H1 (cell line): ENCODE measurements at regions not wholly inside any gene's neighbourhood (a gene's known extent, or its start where the extent isn't known, plus 50 kb on each side); places are given as distances from the start of the nearest gene placed in this dataset.

ENCODE experiments used
- CTCF ChIA-PET: fragments of 300-600 bp; sonication (Branson Sonifier 250); formaldehyde crosslinking; loops from one replicate; lab custom pipeline; 2021; ENCODE audit not compliant: partially characterized antibody; lab: Charles Lee
- POLR2A ChIA-PET: fragments of 300-600 bp; sonication (Branson Sonifier 250); formaldehyde crosslinking; loops from one replicate; lab custom pipeline; 2021; ENCODE audit warnings: inconsistent platforms; ENCODE audit not compliant: partially characterized antibody; lab: Charles Lee
- DNase-seq, 2 experiments: peaks; one replicate each; pipeline versions ENCODE4 v3.0.0 to v3.0.0-alpha.2; 2010 to 2022; ENCODE audit warnings: low spot score in 2 of 2, low read depth in 1 of 2, mixed read lengths in 1 of 2
- FAIRE-seq: peaks from 2 replicates; lab custom pipeline; 2011; peaks lifted over from hg19 to GRCh38; lab: Jason Lieb, UNC
- H2AFZ ChIP-seq: 2 replicates; pipeline ENCODE4 v1.8.1; 2012; ENCODE audit warnings: low read length, inconsistent platforms
- H2AK5ac ChIP-seq: 2 replicates; pipeline ENCODE4 v1.6.1; 2013; ENCODE audit warnings: low read depth, low read length
- H2BK120ac ChIP-seq: replicated peaks from 2 replicates; pipeline ENCODE3; 2013; ENCODE audit warnings: low read depth, low read length, inconsistent platforms
- H2BK12ac ChIP-seq: 2 replicates; pipeline ENCODE4 v1.6.1; 2013; ENCODE audit warnings: low read depth, low read length
- H2BK15ac ChIP-seq: 2 replicates; pipeline ENCODE4 v1.6.1; 2013; ENCODE audit warnings: low read length
- H2BK20ac ChIP-seq: 2 replicates; pipeline ENCODE4 v1.6.1; 2013; ENCODE audit warnings: low read length
- H2BK5ac ChIP-seq: 2 replicates; pipeline ENCODE4 v1.6.1; 2013; ENCODE audit warnings: low read depth, low read length
- H3K14ac ChIP-seq: 2 replicates; pipeline ENCODE4 v1.6.1; 2013; ENCODE audit warnings: inconsistent platforms; ENCODE audit not compliant: insufficient read length
- H3K18ac ChIP-seq: 2 replicates; pipeline ENCODE4 v1.6.1; 2013; ENCODE audit warnings: low read length; ENCODE audit errors: extremely low read depth
- H3K23ac ChIP-seq: 2 replicates; pipeline ENCODE4 v1.6.1; 2013; ENCODE audit warnings: inconsistent platforms; ENCODE audit not compliant: insufficient read length
- H3K23me2 ChIP-seq: 2 replicates; pipeline ENCODE4 v1.6.1; 2013; ENCODE audit warnings: low read depth, low read length
- H3K27ac ChIP-seq: 2 replicates; pipeline ENCODE4 v1.6.1; 2011; ENCODE audit warnings: low read depth, low read length, inconsistent platforms
- H3K27me3 ChIP-seq, 4 experiments: replicated peaks in 1 of 4; 1 replicate in 1 of 4; 2 replicates in 3 of 4; pipeline versions ENCODE4 v1.6.1 to v1.8.1; 2011 to 2013; ENCODE audit warnings: low read length in 3 of 4, mild to moderate bottlenecking in 3 of 4, inconsistent platforms in 2 of 4, mixed read lengths in 2 of 4, moderate library complexity in 1 of 4; ENCODE audit not compliant: control insufficient read depth in 3 of 4, insufficient read depth in 3 of 4; ENCODE audit errors: extremely low read depth in 1 of 4
- H3K36me3 ChIP-seq, 4 experiments: 2 replicates each; pipeline versions ENCODE4 v1.6.1 to v1.8.1; 2011 to 2013; ENCODE audit warnings: mild to moderate bottlenecking in 4 of 4, low read length in 3 of 4, moderate library complexity in 2 of 4, control low read depth in 1 of 4, inconsistent platforms in 1 of 4; ENCODE audit not compliant: insufficient read depth in 4 of 4, control insufficient read depth in 2 of 4
- H3K4ac ChIP-seq: replicated peaks from 2 replicates; pipeline ENCODE3; 2013; ENCODE audit warnings: low read length, low read depth, mixed read lengths, inconsistent platforms; ENCODE audit not compliant: insufficient read length
- H3K4me1 ChIP-seq, 4 experiments: replicated peaks in 1 of 4; 1 replicate in 1 of 4; 2 replicates in 3 of 4; pipeline versions ENCODE4 v1.6.1 to v1.8.1; 2011 to 2013; ENCODE audit warnings: low read length in 3 of 4, inconsistent platforms in 2 of 4, mixed read lengths in 1 of 4; ENCODE audit not compliant: insufficient read depth in 4 of 4, control insufficient read depth in 3 of 4
- H3K4me2 ChIP-seq, 2 experiments: 2 replicates each; pipeline versions ENCODE4 v1.6.1 to v1.8.1; 2011 to 2013; ENCODE audit warnings: low read depth in 2 of 2, low read length in 2 of 2, control low read depth in 1 of 2, inconsistent platforms in 1 of 2, mild to moderate bottlenecking in 1 of 2; ENCODE audit not compliant: insufficient read depth in 1 of 2
- H3K4me3 ChIP-seq, 4 experiments: fragments of 200-600, 300-600 bp in 1 of 4; sonication (generic), shearing (Covaris generic), sonication (Bioruptor Twin) in 1 of 4; 2 replicates each; pipeline versions ENCODE4 v1.5.1 to v1.8.1; 2011 to 2016; ENCODE audit warnings: low read length in 4 of 4, low read depth in 3 of 4, control low read depth in 2 of 4, inconsistent platforms in 2 of 4, mild to moderate bottlenecking in 2 of 4, mixed read lengths in 1 of 4, moderate library complexity in 1 of 4; ENCODE audit not compliant: insufficient read depth in 2 of 4; ENCODE audit errors: extremely low read depth in 1 of 4
- H3K56ac ChIP-seq: replicated peaks from 2 replicates; pipeline ENCODE3; 2013; ENCODE audit warnings: low read depth, mild to moderate bottlenecking, mixed read lengths, low read length, inconsistent platforms; ENCODE audit not compliant: insufficient read length
- H3K79me1 ChIP-seq: 2 replicates; pipeline ENCODE4 v1.6.1; 2013; ENCODE audit warnings: low read depth, low read length, control low read depth
- H3K79me2 ChIP-seq, 2 experiments: 2 replicates each; pipeline versions ENCODE4 v1.6.1 to v1.8.1; 2012 to 2013; ENCODE audit warnings: low read length in 2 of 2, mild to moderate bottlenecking in 2 of 2, inconsistent platforms in 1 of 2; ENCODE audit not compliant: insufficient read depth in 2 of 2, control insufficient read depth in 1 of 2
- H3K9ac ChIP-seq, 4 experiments: replicated peaks in 1 of 4; 1 replicate in 1 of 4; 2 replicates in 3 of 4; pipeline versions ENCODE4 v1.6.1 to v1.8.1; 2011 to 2013; ENCODE audit warnings: low read depth in 3 of 4, low read length in 3 of 4, control low read depth in 2 of 4, mild to moderate bottlenecking in 2 of 4, moderate library complexity in 2 of 4, inconsistent platforms in 1 of 4; ENCODE audit errors: extremely low read depth in 1 of 4
- H3K9me3 ChIP-seq, 2 experiments: 2 replicates each; pipeline versions ENCODE4 v1.6.1 to v1.8.1; 2012 to 2013; ENCODE audit warnings: mild to moderate bottlenecking in 2 of 2, moderate library complexity in 2 of 2, control low read depth in 1 of 2, inconsistent platforms in 1 of 2, low read depth in 1 of 2, low read length in 1 of 2, mixed read lengths in 1 of 2; ENCODE audit not compliant: insufficient read depth in 2 of 2
- H4K20me1 ChIP-seq, 2 experiments: replicated peaks in 1 of 2; 2 replicates each; pipeline versions ENCODE3 to v1.8.1; 2011 to 2013; ENCODE audit warnings: inconsistent platforms in 2 of 2, low read length in 2 of 2, mild to moderate bottlenecking in 1 of 2; ENCODE audit not compliant: insufficient read depth in 2 of 2, control insufficient read depth in 1 of 2
- H4K5ac ChIP-seq: 2 replicates; pipeline ENCODE4 v1.6.1; 2013; ENCODE audit warnings: low read length, low read depth, mixed read lengths, inconsistent platforms; ENCODE audit not compliant: insufficient read length
- H4K8ac ChIP-seq: 2 replicates; pipeline ENCODE4 v1.8.0; 2013; ENCODE audit warnings: mild to moderate bottlenecking, moderate library complexity, low read length, inconsistent platforms; ENCODE audit not compliant: insufficient read depth; ENCODE audit errors: extremely low read depth
- H4K91ac ChIP-seq: replicated peaks from 2 replicates; pipeline ENCODE3; 2013; ENCODE audit warnings: low read length, mixed read lengths, inconsistent platforms; ENCODE audit not compliant: insufficient read length
- CREB1 ChIP-seq: IDR thresholded peaks from 2 replicates; pipeline ENCODE4 v1.6.1; 2012; ENCODE audit warnings: inconsistent platforms
- EP300 ChIP-seq, 2 experiments: IDR thresholded peaks; 1 replicate in 1 of 2; 2 replicates in 1 of 2; pipeline ENCODE4 v1.6.1; 2011 to 2012; ENCODE audit warnings: low read depth in 2 of 2, low read length in 2 of 2, mild to moderate bottlenecking in 2 of 2, borderline replicate concordance in 1 of 2, inconsistent platforms in 1 of 2, moderate library complexity in 1 of 2
- JUN ChIP-seq: IDR thresholded peaks from 2 replicates; pipeline ENCODE4 v1.6.1; 2011; ENCODE audit warnings: low read depth, mild to moderate bottlenecking, improper control_type of control experiment, low read length
- KDM5A ChIP-seq: fragments of 200-600 bp; IDR thresholded peaks from 2 replicates; pipeline ENCODE4 v1.7.1; 2012; ENCODE audit warnings: mild to moderate bottlenecking, low read length, inconsistent platforms, mixed read lengths
- MAX ChIP-seq: IDR thresholded peaks from 2 replicates; pipeline ENCODE4 v1.6.1; 2012; ENCODE audit warnings: inconsistent platforms
- POU5F1 ChIP-seq: IDR thresholded peaks from 2 replicates; pipeline ENCODE4 v1.6.1; 2011; ENCODE audit warnings: low read depth, mild to moderate bottlenecking, low read length, moderate library complexity
- RAD21 ChIP-seq, 2 experiments: IDR thresholded peaks in 1 of 2; conservative IDR thresholded peaks in 1 of 2; 2 replicates each; pipeline ENCODE4 v1.6.1; 2011; ENCODE audit warnings: low read depth in 2 of 2, low read length in 2 of 2, improper control_type of control experiment in 1 of 2, inconsistent platforms in 1 of 2, mild to moderate bottlenecking in 1 of 2, moderate library complexity in 1 of 2
- SP2 ChIP-seq: IDR thresholded peaks from 2 replicates; pipeline ENCODE4 v1.6.1; 2012; ENCODE audit warnings: mild to moderate bottlenecking, low read length, inconsistent platforms
- TEAD4 ChIP-seq: IDR thresholded peaks from 2 replicates; pipeline ENCODE4 v1.6.1; 2012; ENCODE audit warnings: low read depth, low read length, inconsistent platforms, mixed read lengths
- YY1 ChIP-seq: IDR thresholded peaks from 2 replicates; pipeline ENCODE4 v1.6.1; 2011; ENCODE audit warnings: low read depth, mild to moderate bottlenecking, low read length
- WGBS, 2 experiments: shearing (Covaris generic) in 1 of 2; methylation state at CpG; one replicate each; pipeline versions ENCODE4 v1.1.6 to v1.1.7; 2013 to 2015; ENCODE audit warnings: low lambda C conversion rate in 2 of 2, mixed read lengths in 2 of 2, inconsistent platforms in 1 of 2, low coverage in 1 of 2, missing lambda C conversion rate in 1 of 2; ENCODE audit not compliant: insufficient replicate concordance in 2 of 2, insufficient coverage in 1 of 2, insufficient read length in 1 of 2; ENCODE audit errors: extremely low coverage in 1 of 2, missing lambda C conversion rate in 1 of 2; 5-methylcytosine and 5-hydroxymethylcytosine counted together

GRCh38 chr7:32177232-32177631 lies 107.0 kb upstream of the PDE1C start:
- Histone ChIP-seq H3K9ac (no peak overlapping the region), H3K27ac (no peak overlapping the region), H2AFZ (no peak overlapping the region), H3K79me2 (no peaks in the 10 kb centered on the region), H2BK5ac (no peak overlapping the region), H2BK120ac (no peak overlapping the region), H3K23ac (no peak overlapping the region), H3K4me1 (peaks cover 0 to 4% (median 2%) of the 10 kb centered on the region in 4 experiments; a peak in 2 of 7 replicates), H4K5ac (no peak overlapping the region), H3K18ac (no peak overlapping the region), H3K27me3 (no peaks in the 10 kb centered on the region), H3K9me3 (no peaks in the 10 kb centered on the region), H2BK15ac (no peak overlapping the region), H4K91ac (no peak overlapping the region), H3K4me3 (no peak overlapping the region), H2BK20ac (no peak overlapping the region), H3K4me2 (no peak overlapping the region), H3K79me1 (no peaks in the 10 kb centered on the region), H3K14ac (no peak overlapping the region), H4K8ac (no peak overlapping the region), H4K20me1 (no peaks in the 10 kb centered on the region), H3K36me3 (no peaks in the 10 kb centered on the region), H2AK5ac (no peak overlapping the region), H2BK12ac (no peak overlapping the region), H3K4ac (no peak overlapping the region), H3K23me2 (no peaks in the 10 kb centered on the region), H3K56ac (no peak overlapping the region)
- CTCF ChIA-PET = interaction anchor here (4.5 kb wide), 1 partner anchor 12 kb away, joined by 22 read pairs; no protein-coding TSS in a partner anchor
- TF ChIP-seq KDM5A = no peak
- no peak for TF ChIP-seq MAX
- TF ChIP-seq SP2 = no peak
- no peak for TF ChIP-seq EP300 (IDR thresholded peaks at IDR 0.05; ENCODE audit: borderline replicate concordance in 1 of 2, low read depth in 2 of 2, low read length in 2 of 2)
- no peak for TF ChIP-seq POU5F1
- no peak for TF ChIP-seq JUN
- TF ChIP-seq YY1 = no peak
- no peak for TF ChIP-seq CREB1
- TF ChIP-seq TEAD4 = no peak
- no peak for TF ChIP-seq RAD21 (IDR thresholded peaks at IDR 0.05 in 1 of 2, conservative IDR thresholded peaks at IDR 0.05 in 1 of 2; ENCODE audit: low read depth in 2 of 2, low read length in 2 of 2)
- 76% methylated on average over 6 of the region's 6 CpGs; no CpG with 5 or more reads in 1 of the 2 experiments for WGBS, 2 experiments
- peak; percentile 52 for FAIRE-seq
- POLR2A ChIA-PET = no interaction called here
- DNase-seq = no peak
